ENCODE measurements at regions not wholly inside any gene's neighbourhood (a gene's known extent, or its start where the extent isn't known, plus 50 kb on each side); places are given as distances from the start of the nearest gene placed in this dataset.

DNA sequence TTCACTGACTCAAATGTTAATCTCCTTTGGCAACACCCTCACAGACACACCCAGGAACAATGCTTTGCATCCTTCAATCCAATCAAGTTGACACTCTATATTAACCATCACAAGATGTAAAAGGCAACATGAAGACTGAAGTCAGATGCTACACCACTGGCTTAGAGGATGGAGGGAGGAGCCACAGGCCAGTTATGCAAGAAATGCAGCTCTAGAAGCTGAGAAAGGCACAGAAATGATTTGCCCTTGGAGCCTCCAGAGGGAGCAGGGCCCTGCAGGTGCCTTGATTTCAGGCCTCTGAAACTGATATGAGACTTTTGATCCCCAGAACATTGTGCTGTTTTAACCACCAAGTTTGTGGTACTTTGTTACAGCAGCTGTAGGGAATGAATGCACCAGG is 276.3 kb downstream of the KCNS3 start:
- H3K27me3 ChIP-seq = no peaks in the 10 kb centered on the region
- no peaks in the 10 kb centered on the region for H3K9me3 ChIP-seq (replicated peaks in 1 of 3)
- TF ChIP-seq POLR2A (IDR thresholded peaks at IDR 0.05) = no peak
- TF ChIP-seq, protein P1, sequence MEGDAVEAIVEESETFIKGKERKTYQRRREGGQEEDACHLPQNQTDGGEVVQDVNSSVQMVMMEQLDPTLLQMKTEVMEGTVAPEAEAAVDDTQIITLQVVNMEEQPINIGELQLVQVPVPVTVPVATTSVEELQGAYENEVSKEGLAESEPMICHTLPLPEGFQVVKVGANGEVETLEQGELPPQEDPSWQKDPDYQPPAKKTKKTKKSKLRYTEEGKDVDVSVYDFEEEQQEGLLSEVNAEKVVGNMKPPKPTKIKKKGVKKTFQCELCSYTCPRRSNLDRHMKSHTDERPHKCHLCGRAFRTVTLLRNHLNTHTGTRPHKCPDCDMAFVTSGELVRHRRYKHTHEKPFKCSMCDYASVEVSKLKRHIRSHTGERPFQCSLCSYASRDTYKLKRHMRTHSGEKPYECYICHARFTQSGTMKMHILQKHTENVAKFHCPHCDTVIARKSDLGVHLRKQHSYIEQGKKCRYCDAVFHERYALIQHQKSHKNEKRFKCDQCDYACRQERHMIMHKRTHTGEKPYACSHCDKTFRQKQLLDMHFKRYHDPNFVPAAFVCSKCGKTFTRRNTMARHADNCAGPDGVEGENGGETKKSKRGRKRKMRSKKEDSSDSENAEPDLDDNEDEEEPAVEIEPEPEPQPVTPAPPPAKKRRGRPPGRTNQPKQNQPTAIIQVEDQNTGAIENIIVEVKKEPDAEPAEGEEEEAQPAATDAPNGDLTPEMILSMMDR (IDR thresholded peaks at IDR 0.05) = no peak
- H3K27ac ChIP-seq = no peak overlapping the region
- no peak overlapping the region for H3K4me3 ChIP-seq
- no peak for DNase-seq
- no peaks in the 10 kb centered on the region for H3K4me1 ChIP-seq (replicated peaks in 1 of 2)
- H3K36me3 ChIP-seq (replicated peaks in 1 of 2) = no peaks in the 10 kb centered on the region
- intact Hi-C loops (cut with DNase I) = loop anchor here in 1 of 2 donors (10.0 kb wide), 1 partner anchor 300 kb away; no protein-coding TSS in a partner anchor

DNA sequence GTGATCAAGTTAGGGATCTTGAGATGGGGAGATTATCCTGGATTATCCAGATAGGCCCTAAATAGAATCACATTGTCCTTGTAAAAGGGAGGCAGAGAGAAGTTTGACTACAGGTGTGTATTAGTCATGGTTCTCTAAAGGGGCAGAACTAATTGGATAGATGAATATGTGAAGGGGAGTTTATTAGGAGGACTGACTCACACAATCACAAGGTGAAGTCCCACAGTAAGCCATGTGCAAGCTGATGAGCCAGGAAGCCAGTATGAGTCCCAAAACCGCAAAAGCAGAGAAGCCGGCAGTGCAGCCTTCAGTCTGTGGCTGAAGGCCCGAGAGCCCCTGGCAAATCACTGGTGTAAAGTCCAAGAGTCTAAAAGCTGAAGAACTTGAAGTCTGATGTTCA is 275.8 kb downstream of the KCNS3 start:
- TF ChIP-seq, protein P1 (IDR thresholded peaks at IDR 0.05) = no peak
- no peak for TF ChIP-seq POLR2A (IDR thresholded peaks at IDR 0.05)
- Histone ChIP-seq H3K27me3 (no peaks in the 10 kb centered on the region), H3K4me1 (replicated peaks in 1 of 2) (no peaks in the 10 kb centered on the region), H3K4me3 (no peak overlapping the region), H3K9me3 (replicated peaks in 1 of 3) (no peaks in the 10 kb centered on the region), H3K36me3 (replicated peaks in 1 of 2) (no peaks in the 10 kb centered on the region), H3K27ac (no peak overlapping the region)
- intact Hi-C loops (cut with DNase I) = loop anchor here in 1 of 2 donors (10.0 kb wide), 1 partner anchor 299 kb away; no protein-coding TSS in a partner anchor
- WGBS, 4 donors = 89 to 97% (median 94%) methylated on average over 3 of the region's 3 CpGs
- no peak for DNase-seq

DNA sequence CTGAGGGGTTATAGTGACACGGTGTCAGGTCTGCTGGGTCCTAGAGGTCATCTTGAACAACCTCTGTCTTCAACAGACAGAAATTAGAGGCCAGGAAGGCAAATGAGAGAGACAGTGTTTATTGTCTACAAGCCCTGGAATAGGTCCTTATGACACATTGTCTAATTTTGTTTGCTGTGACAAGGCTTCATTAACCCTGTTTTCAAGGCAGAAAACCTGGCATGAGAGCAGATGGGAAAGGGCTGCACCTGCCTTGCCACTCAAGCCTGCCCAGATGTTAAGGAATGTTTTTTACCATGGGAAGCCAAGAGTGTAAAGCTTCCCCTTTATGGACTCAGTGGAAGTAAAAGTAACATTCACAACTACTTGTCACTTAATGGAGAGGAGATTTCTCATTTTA is 275.3 kb downstream of the KCNS3 start:
- WGBS, 4 donors = 88 to 94% (median 92%) methylated on average over 1 of the region's 1 CpG
- Histone ChIP-seq H3K36me3 (replicated peaks in 1 of 2) (no peaks in the 10 kb centered on the region), H3K9me3 (replicated peaks in 1 of 3) (no peaks in the 10 kb centered on the region), H3K27me3 (no peaks in the 10 kb centered on the region), H3K4me3 (no peak overlapping the region), H3K4me1 (replicated peaks in 1 of 2) (no peaks in the 10 kb centered on the region), H3K27ac (no peak overlapping the region)
- intact Hi-C loops (cut with DNase I) = loop anchor here in 1 of 2 donors (10.0 kb wide), 1 partner anchor 299 kb away; no protein-coding TSS in a partner anchor
- no peak for DNase-seq
- TF ChIP-seq, protein P1 (IDR thresholded peaks at IDR 0.05) = no peak
- TF ChIP-seq POLR2A (IDR thresholded peaks at IDR 0.05) = no peak

DNA sequence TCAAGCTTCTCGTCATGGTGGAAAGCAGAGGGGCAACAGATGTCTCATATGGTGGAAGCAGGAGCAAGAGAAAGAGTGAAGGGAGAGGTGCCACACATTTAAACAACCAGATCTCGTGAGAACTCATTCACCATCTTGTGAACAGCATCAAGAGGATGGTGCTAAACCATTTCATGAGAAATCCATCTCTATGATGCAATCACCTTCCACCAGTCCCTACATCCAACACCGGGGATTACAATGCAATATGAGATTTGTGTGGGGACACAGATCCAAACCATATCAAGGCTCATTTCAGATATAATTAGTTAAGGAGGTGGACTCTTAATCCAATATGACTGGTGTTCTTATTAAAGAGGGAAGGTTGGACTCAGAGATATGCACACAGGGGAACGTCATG is 272.8 kb downstream of the KCNS3 start:
- no peak for DNase-seq

More for the DNA sequence above, 272.8 kb downstream of the KCNS3 start:
- Histone ChIP-seq H3K9me3 (replicated peaks in 1 of 3) (no peaks in the 10 kb centered on the region), H3K4me3 (no peak overlapping the region), H3K27ac (no peak overlapping the region), H3K4me1 (replicated peaks in 1 of 2) (no peaks in the 10 kb centered on the region), H3K27me3 (no peaks in the 10 kb centered on the region), H3K36me3 (replicated peaks in 1 of 2) (no peaks in the 10 kb centered on the region)
- intact Hi-C loops (cut with DNase I) = loop anchor here in 1 of 2 donors (10.0 kb wide), 1 partner anchor 296 kb away; no protein-coding TSS in a partner anchor
- WGBS, 4 donors = 51 to 87% (median 82%) methylated on average over 4 of the region's 4 CpGs
- TF ChIP-seq, protein P1 (IDR thresholded peaks at IDR 0.05) = no peak
- TF ChIP-seq POLR2A (IDR thresholded peaks at IDR 0.05) = no peak
